Epithelial cell of proximal tubule (primary cell): ENCODE measurements at regions not wholly inside any gene's neighbourhood (a gene's known extent, or its start where the extent isn't known, plus 50 kb on each side); places are given as distances from the start of the nearest gene placed in this dataset.

Source experiments
- DNase-seq: peaks from one replicate; pipeline ENCODE4 v3.0.0-alpha.2; 2011; ENCODE audit warnings: low read depth
- H3K4me3 ChIP-seq: 2 replicates; pipeline ENCODE4 v1.5.1; 2011; ENCODE audit warnings: low read depth, mild to moderate bottlenecking, low read length
- TF ChIP-seq, protein P1 (sequence below): conservative IDR thresholded peaks from 2 replicates; pipeline ENCODE4 v1.5.1; 2012; ENCODE audit warnings: low read depth, mild to moderate bottlenecking, low read length

DNA sequence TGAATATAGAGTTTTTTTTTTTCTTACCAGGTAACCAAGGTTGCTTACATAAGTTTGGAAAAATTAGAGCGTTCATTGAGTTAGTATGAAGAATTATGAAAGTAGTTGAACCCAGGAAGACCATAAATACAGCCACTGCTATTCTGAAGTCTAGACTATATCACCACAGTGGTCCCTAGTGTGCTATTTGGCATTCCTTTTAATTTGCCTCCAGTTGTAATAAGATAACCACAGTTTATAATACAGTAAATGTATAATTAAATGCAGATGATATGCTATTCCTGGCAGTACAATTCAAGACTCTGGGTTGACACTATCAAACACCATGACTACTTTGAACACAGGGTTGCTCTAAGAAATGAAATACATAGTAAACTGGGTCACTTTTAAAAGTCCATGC is 270.5 kb downstream of the BRINP2 start:
- no peak overlapping the region for H3K4me3 ChIP-seq
- TF ChIP-seq, protein P1, sequence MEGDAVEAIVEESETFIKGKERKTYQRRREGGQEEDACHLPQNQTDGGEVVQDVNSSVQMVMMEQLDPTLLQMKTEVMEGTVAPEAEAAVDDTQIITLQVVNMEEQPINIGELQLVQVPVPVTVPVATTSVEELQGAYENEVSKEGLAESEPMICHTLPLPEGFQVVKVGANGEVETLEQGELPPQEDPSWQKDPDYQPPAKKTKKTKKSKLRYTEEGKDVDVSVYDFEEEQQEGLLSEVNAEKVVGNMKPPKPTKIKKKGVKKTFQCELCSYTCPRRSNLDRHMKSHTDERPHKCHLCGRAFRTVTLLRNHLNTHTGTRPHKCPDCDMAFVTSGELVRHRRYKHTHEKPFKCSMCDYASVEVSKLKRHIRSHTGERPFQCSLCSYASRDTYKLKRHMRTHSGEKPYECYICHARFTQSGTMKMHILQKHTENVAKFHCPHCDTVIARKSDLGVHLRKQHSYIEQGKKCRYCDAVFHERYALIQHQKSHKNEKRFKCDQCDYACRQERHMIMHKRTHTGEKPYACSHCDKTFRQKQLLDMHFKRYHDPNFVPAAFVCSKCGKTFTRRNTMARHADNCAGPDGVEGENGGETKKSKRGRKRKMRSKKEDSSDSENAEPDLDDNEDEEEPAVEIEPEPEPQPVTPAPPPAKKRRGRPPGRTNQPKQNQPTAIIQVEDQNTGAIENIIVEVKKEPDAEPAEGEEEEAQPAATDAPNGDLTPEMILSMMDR, result no peak

DNA sequence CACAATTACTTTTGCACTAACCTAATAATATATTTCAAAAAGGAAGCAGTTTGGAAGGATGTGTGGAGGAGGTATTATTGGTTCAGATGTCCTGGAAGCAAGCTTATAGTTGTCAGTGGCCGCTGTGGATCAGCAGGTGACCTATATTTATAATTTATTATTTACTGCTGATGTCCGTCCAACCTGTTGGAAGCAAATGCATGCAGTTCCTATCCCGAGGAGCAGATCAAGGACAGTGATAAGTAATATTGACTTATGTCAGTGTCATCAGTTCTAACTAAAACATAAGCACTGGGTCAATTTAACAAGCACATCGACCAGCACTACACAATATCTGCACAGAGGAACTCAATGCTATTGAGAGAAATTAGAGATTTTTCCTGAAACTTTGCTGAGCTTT is 270.1 kb downstream of the BRINP2 start:
- TF ChIP-seq, protein P1, result no peak
- no peak for DNase-seq
- H3K4me3 ChIP-seq, result no peak overlapping the region

More for the DNA sequence above, 270.5 kb downstream of the BRINP2 start:
- DNase-seq, result no peak

- TF ChIP-seq, protein P1, result no peak
- H3K4me3 ChIP-seq, result no peak overlapping the region
- DNase-seq, result no peak
Measured at GRCh38 chr1:177439301-177439700, 268.5 kb downstream of the BRINP2 start.

DNA sequence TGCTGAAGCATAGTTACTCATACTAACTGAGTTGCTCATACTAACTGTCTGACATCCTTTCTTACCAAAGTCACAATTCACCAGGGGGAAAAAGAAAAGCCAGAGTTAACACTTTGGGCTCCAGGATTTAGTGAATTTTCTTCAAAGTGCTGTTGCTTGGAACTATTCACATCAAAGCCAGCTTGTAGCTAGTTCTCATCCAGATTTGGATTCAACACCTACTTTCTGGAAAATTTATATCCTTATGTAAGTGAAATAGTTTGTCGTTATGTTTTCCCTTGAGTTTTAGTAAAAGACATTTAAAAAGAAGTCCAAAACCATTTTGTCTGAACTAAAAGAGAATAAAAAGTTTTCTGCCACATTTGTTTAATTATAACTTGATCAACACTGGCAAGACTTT is 264.6 kb downstream of the BRINP2 start:
- no peak overlapping the region for H3K4me3 ChIP-seq
- no peak for DNase-seq
- TF ChIP-seq, protein P1, result no peak

GRCh38 chr1:177432897-177433296 is 262.1 kb downstream of the BRINP2 start:
- no peak overlapping the region for H3K4me3 ChIP-seq
- DNase-seq, result no peak
- TF ChIP-seq, protein P1, result peak; percentile 42

- DNase-seq, result no peak
- H3K4me3 ChIP-seq, result no peak overlapping the region
- TF ChIP-seq, protein P1, result no peak
Measured at GRCh38 chr1:177431123-177431522, 260.4 kb downstream of the BRINP2 start.

DNA sequence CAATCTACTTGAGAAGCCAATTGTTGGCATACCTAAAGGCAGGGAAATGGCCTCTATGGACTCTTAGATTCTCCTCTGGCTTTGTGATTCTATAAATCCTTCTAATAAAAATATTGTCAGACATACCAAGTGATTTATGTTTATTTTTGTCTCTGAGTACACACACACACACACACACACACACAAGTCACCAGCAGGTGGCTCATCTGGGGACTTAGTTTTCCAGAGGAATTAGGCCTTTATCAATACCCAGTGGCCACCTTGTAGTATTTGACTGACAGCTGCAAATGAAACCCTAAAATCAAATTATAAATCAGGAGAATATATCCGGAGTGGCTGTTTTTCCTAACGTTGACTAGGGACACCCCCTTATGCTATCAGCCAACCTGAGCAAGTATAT is 258.5 kb downstream of the BRINP2 start:
- TF ChIP-seq, protein P1, result peak; percentile 34
- no peak overlapping the region for H3K4me3 ChIP-seq
- no peak for DNase-seq
